GM23338 (cell line): ENCODE measurements at regions not wholly inside any gene's neighbourhood (a gene's known extent, or its start where the extent isn't known, plus 50 kb on each side); places are given as distances from the start of the nearest gene placed in this dataset.
A peak's percentile ranks its signal among the peaks of the same experiment; 100 is the strongest.
"Not testable (repeated sequence)": the region's sequence is repeated elsewhere in the genome, so short reads cannot be mapped to it uniquely, and the experiment has no call there.

Experiments
- ATAC-seq: fragments of 200-7000 bp; cut with Tn5 transposase; 3 replicates; pipeline ENCODE4 v1.9.1; 2020
- DNase-seq: peaks from one replicate; pipeline ENCODE4 v3.0.0-alpha.2; 2015; ENCODE audit warnings: low spot score
- H2AFZ ChIP-seq: fragments of 200-600 bp; sonication (generic); 2 replicates; pipeline ENCODE4 v1.8.0; 2016; ENCODE audit warnings: antibody characterized with exemption, mild to moderate bottlenecking, moderate library complexity
- H3F3A ChIP-seq: fragments of 200-600 bp; sonication (generic); replicated peaks from 2 replicates; pipeline ENCODE4 v1.8.0; 2017; ENCODE audit warnings: antibody characterized with exemption, mixed run types, low read depth
- H3K27ac ChIP-seq: fragments of 200-600 bp; sonication (generic); 2 replicates; pipeline ENCODE4 v1.6.1; 2016; ENCODE audit warnings: low read depth
- H3K27me3 ChIP-seq: fragments of 200-600 bp; sonication (generic); 2 replicates; pipeline ENCODE4 v1.8.0; 2016; ENCODE audit warnings: mild to moderate bottlenecking, mixed run types, moderate library complexity; ENCODE audit not compliant: insufficient read depth
- H3K36me3 ChIP-seq: fragments of 200-600 bp; sonication (generic); 2 replicates; pipeline ENCODE4 v1.8.0; 2016; ENCODE audit warnings: mild to moderate bottlenecking; ENCODE audit not compliant: insufficient read depth
- H3K4me1 ChIP-seq: fragments of 200-600 bp; sonication (generic); 2 replicates; pipeline ENCODE4 v1.8.0; 2016; ENCODE audit warnings: mild to moderate bottlenecking, moderate library complexity; ENCODE audit not compliant: insufficient read depth
- H3K4me2 ChIP-seq: fragments of 200-600 bp; sonication (generic); 2 replicates; pipeline ENCODE4 v1.7.1; 2017; ENCODE audit warnings: mixed run types
- H3K4me3 ChIP-seq: fragments of 200-600 bp; sonication (generic); 2 replicates; pipeline ENCODE4 v1.6.1; 2016; ENCODE audit warnings: mixed run types
- H3K79me2 ChIP-seq: fragments of 200-600 bp; sonication (generic); replicated peaks from 2 replicates; pipeline ENCODE4 v1.8.0; 2017; ENCODE audit warnings: mild to moderate bottlenecking; ENCODE audit not compliant: insufficient read depth
- H3K9me2 ChIP-seq: fragments of 200-600 bp; sonication (generic); 2 replicates; pipeline ENCODE4 v1.8.0; 2017; ENCODE audit not compliant: insufficient read depth
- H4K20me1 ChIP-seq: fragments of 200-600 bp; sonication (generic); replicated peaks from 2 replicates; pipeline ENCODE4 v1.8.0; 2017; ENCODE audit warnings: mild to moderate bottlenecking; ENCODE audit not compliant: insufficient read depth
- H3K27ac Mint-ChIP-seq: 2 replicates; pipeline ENCODE4 v1.8.0; 2020; ENCODE audit warnings: inconsistent platforms, mild to moderate bottlenecking, moderate library complexity, mixed read lengths
- H3K27me3 Mint-ChIP-seq: 3 replicates; pipeline ENCODE4 v1.8.0; 2022; ENCODE audit warnings: low read depth, mild to moderate bottlenecking, moderate library complexity, mixed read lengths, inconsistent platforms; ENCODE audit not compliant: insufficient read depth, poor library complexity
- H3K36me3 Mint-ChIP-seq: 3 replicates; pipeline ENCODE4 v1.8.0; 2021; ENCODE audit warnings: low read depth, mild to moderate bottlenecking, inconsistent platforms, moderate library complexity, mixed read lengths
- H3K4me1 Mint-ChIP-seq: 3 replicates; pipeline ENCODE4 v1.8.0; 2020; ENCODE audit warnings: mild to moderate bottlenecking, inconsistent platforms, mixed read lengths
- H3K4me3 Mint-ChIP-seq: 3 replicates; pipeline ENCODE4 v1.8.0; 2021; ENCODE audit warnings: moderate library complexity, mild to moderate bottlenecking, inconsistent platforms, mixed read lengths
- H3K9me3 Mint-ChIP-seq: 3 replicates; pipeline ENCODE4 v1.8.0; 2020; ENCODE audit warnings: moderate library complexity, mild to moderate bottlenecking, inconsistent platforms, mixed read lengths
- EZH2 ChIP-seq: fragments of 200-600 bp; sonication (generic); IDR thresholded peaks from one replicate; pipeline ENCODE4 v1.8.0; 2017; ENCODE audit warnings: antibody characterized with exemption, mild to moderate bottlenecking, low read depth; ENCODE audit not compliant: unreplicated experiment
- EZH2phosphoT487 ChIP-seq: fragments of 200-600 bp; sonication (generic); IDR thresholded peaks from one replicate; pipeline ENCODE4 v1.8.1; 2018; ENCODE audit warnings: antibody characterized with exemption; ENCODE audit not compliant: unreplicated experiment
- JUNB ChIP-seq: IDR thresholded peaks from one replicate; pipeline ENCODE4 v1.6.1; 2016; ENCODE audit warnings: antibody characterized with exemption; ENCODE audit not compliant: unreplicated experiment
- NANOG ChIP-seq: IDR thresholded peaks from 2 replicates; pipeline ENCODE4 v1.6.1; 2016; ENCODE audit warnings: antibody characterized with exemption, borderline replicate concordance
- POLR2AphosphoS5 ChIP-seq: IDR thresholded peaks from 2 replicates; pipeline ENCODE4 v1.6.1; 2016; ENCODE audit warnings: antibody characterized with exemption, low read depth
- REST ChIP-seq: IDR thresholded peaks from one replicate; pipeline ENCODE4 v1.6.1; 2018; ENCODE audit warnings: antibody characterized with exemption; ENCODE audit not compliant: unreplicated experiment
- STAT1 ChIP-seq: IDR thresholded peaks from one replicate; pipeline ENCODE4 v1.6.1; 2016; ENCODE audit warnings: antibody characterized with exemption; ENCODE audit not compliant: unreplicated experiment
- ZNF114 ChIP-seq: fragments of 250-450 bp; sonication (Bioruptor Pico); IDR thresholded peaks from 2 replicates; pipeline ENCODE4 v1.5.0; 2020; ENCODE audit warnings: mild to moderate bottlenecking, moderate library complexity
- ZNF331 ChIP-seq: fragments of 250-450 bp; sonication (Bioruptor Pico); IDR thresholded peaks from 2 replicates; pipeline ENCODE4 v1.5.0; 2020; ENCODE audit warnings: low read depth, mild to moderate bottlenecking, moderate library complexity
- TF ChIP-seq, protein P1 (sequence below): IDR thresholded peaks from 2 replicates; pipeline ENCODE4 v1.6.1; 2016; ENCODE audit warnings: antibody characterized with exemption

GRCh38 chr16:16763449-16763848 is 384.5 kb downstream of the NPIPA7 start:
- no peak overlapping the region for H2AFZ ChIP-seq
- Mint-ChIP-seq H3K9me3 (peaks cover 3% of the 10 kb centered on the region; the same call in 2 of the 3 replicates), H3K4me3 (no peak overlapping the region), H3K4me1 (no peaks in the 10 kb centered on the region), H3K36me3 (no peaks in the 10 kb centered on the region), H3K27ac (no peak overlapping the region), H3K27me3 (peaks cover 2% of the 10 kb centered on the region)
- H3F3A ChIP-seq = no peaks in the 10 kb centered on the region
- no peak for DNase-seq
- no peaks in the 10 kb centered on the region for H3K27me3 ChIP-seq
- no peaks in the 10 kb centered on the region for H3K4me1 ChIP-seq
- H4K20me1 ChIP-seq = no peaks in the 10 kb centered on the region
- H3K27ac ChIP-seq = no peak overlapping the region
- ATAC-seq = no peak
- H3K36me3 ChIP-seq = no peaks in the 10 kb centered on the region
- TF ChIP-seq JUNB (no peak), EZH2phosphoT487 (no peak), ZNF331 (CRISPR knock-in tag) (no peak), STAT1 (no peak), EZH2 (no peak), NANOG (no peak)
- TF ChIP-seq, protein P1, sequence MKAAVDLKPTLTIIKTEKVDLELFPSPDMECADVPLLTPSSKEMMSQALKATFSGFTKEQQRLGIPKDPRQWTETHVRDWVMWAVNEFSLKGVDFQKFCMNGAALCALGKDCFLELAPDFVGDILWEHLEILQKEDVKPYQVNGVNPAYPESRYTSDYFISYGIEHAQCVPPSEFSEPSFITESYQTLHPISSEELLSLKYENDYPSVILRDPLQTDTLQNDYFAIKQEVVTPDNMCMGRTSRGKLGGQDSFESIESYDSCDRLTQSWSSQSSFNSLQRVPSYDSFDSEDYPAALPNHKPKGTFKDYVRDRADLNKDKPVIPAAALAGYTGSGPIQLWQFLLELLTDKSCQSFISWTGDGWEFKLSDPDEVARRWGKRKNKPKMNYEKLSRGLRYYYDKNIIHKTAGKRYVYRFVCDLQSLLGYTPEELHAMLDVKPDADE = no peak
- H3K4me2 ChIP-seq = no peak overlapping the region
- no peaks in the 10 kb centered on the region for H3K79me2 ChIP-seq
- no peak overlapping the region for H3K4me3 ChIP-seq
- no peaks in the 10 kb centered on the region; the same call in 1 of the 2 replicates for H3K9me2 ChIP-seq

- H3K4me1 ChIP-seq, H3K4me3 Mint-ChIP-seq: not testable (repeated sequence)
Measured at GRCh38 chr16:16770717-16771116, 391.8 kb downstream of the NPIPA7 start.

GRCh38 chr16:16774389-16774788 is 395.4 kb downstream of the NPIPA7 start:
- Mint-ChIP-seq H3K27me3 (no peaks in the 10 kb centered on the region), H3K36me3 (no peaks in the 10 kb centered on the region)
- H2AFZ ChIP-seq = peak overlapping the region; percentile 10; the same call in 1 of the 2 replicates
- TF ChIP-seq EZH2 (no peak), REST (no peak), STAT1 (no peak), ZNF331 (CRISPR knock-in tag) (no peak), NANOG (no peak), POLR2AphosphoS5 (no peak), ZNF114 (CRISPR knock-in tag) (no peak), EZH2phosphoT487 (no peak)
- TF ChIP-seq, protein P1 = no peak

More at GRCh38 chr16:16770717-16771116, 391.8 kb downstream of the NPIPA7 start:
- H3K36me3 ChIP-seq, H2AFZ ChIP-seq, H3K9me2 ChIP-seq, H3K4me1 Mint-ChIP-seq, H3K79me2 ChIP-seq, H3F3A ChIP-seq, DNase-seq, H3K27me3 Mint-ChIP-seq, H3K9me3 Mint-ChIP-seq, H3K27ac ChIP-seq, H4K20me1 ChIP-seq, H3K36me3 Mint-ChIP-seq, H3K4me3 ChIP-seq, H3K27ac Mint-ChIP-seq, H3K4me2 ChIP-seq, ATAC-seq, H3K27me3 ChIP-seq: not testable (repeated sequence)

More at GRCh38 chr16:16774389-16774788, 395.4 kb downstream of the NPIPA7 start:
- Histone ChIP-seq H4K20me1 (no peaks in the 10 kb centered on the region), H3K27me3 (no peaks in the 10 kb centered on the region), H3F3A (no peaks in the 10 kb centered on the region), H3K9me2 (peaks cover 3% of the 10 kb centered on the region; the same call in 1 of the 2 replicates), H3K79me2 (no peaks in the 10 kb centered on the region), H3K27ac (no peak overlapping the region), H3K4me1 (no peaks in the 10 kb centered on the region), H3K4me2 (no peak overlapping the region), H3K36me3 (no peaks in the 10 kb centered on the region), H3K4me3 (no peak overlapping the region)
- ATAC-seq (no peak), DNase-seq (no peak)
- H3K9me3 Mint-ChIP-seq = no peaks in the 10 kb centered on the region; the same call in 2 of the 3 replicates
- H3K4me3 Mint-ChIP-seq = no peak overlapping the region
- no peak overlapping the region for H3K27ac Mint-ChIP-seq
- no peaks in the 10 kb centered on the region for H3K4me1 Mint-ChIP-seq
